ENCODE measurements at regions not wholly inside any gene's neighbourhood (a gene's known extent, or its start where the extent isn't known, plus 50 kb on each side); places are given as distances from the start of the nearest gene placed in this dataset.

- H3K4me3 ChIP-seq (ENCODE audit: low read depth, low read length) = no peak overlapping the region
- DNase-seq (ENCODE audit: low read depth) = no peak
- TF ChIP-seq, protein P1, sequence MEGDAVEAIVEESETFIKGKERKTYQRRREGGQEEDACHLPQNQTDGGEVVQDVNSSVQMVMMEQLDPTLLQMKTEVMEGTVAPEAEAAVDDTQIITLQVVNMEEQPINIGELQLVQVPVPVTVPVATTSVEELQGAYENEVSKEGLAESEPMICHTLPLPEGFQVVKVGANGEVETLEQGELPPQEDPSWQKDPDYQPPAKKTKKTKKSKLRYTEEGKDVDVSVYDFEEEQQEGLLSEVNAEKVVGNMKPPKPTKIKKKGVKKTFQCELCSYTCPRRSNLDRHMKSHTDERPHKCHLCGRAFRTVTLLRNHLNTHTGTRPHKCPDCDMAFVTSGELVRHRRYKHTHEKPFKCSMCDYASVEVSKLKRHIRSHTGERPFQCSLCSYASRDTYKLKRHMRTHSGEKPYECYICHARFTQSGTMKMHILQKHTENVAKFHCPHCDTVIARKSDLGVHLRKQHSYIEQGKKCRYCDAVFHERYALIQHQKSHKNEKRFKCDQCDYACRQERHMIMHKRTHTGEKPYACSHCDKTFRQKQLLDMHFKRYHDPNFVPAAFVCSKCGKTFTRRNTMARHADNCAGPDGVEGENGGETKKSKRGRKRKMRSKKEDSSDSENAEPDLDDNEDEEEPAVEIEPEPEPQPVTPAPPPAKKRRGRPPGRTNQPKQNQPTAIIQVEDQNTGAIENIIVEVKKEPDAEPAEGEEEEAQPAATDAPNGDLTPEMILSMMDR (IDR thresholded peaks at IDR 0.05; ENCODE audit: low read depth, low read length, missing control alignments) = no peak
- in situ Hi-C loops (cut with HindIII; ENCODE audit: low sequenced_read_pairs) = no loop called here
Observed at GRCh38 chr4:24137671-24138601, 248.1 kb upstream of the PPARGC1A start.

DNA sequence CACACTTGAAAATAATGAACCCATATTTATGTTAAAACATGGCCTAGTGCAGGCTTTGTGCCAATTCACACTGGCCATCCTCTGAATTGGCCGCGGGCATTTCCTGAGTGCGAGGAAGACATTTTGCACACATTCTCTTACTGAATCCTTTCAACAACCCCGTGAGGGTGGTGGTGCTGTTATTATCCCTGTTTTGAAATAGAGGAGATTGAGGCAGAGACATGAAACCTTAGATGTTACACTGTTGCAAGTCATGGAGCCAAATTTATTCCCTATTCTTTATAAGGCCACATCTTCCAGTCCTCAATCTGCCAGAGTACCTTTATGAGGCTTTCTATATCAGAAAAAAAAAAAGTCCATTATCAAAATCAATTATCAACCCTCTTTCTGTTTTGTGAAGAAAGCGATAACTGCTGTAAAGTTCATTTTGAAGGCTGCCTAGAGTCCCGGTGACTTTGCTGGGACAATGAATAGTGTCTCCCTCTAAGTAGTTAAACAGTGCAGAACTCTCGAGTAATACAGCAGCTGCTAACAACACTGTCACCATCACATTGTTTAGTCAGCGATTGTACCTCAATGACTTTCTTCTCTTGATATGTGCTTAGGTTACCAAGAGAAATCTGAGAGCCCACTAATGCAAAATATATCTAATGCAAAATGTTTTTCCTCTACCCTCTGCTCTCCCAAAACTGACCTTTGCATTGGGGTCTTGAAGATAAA is 242.3 kb upstream of the PPARGC1A start:
- TF ChIP-seq, protein P1 (IDR thresholded peaks at IDR 0.05; ENCODE audit: low read depth, low read length, missing control alignments) = no peak
- in situ Hi-C loops (cut with HindIII; ENCODE audit: low sequenced_read_pairs) = no loop called here
- no peak overlapping the region for H3K4me3 ChIP-seq (ENCODE audit: low read depth, low read length)
- DNase-seq (ENCODE audit: low read depth) = no peak

DNA sequence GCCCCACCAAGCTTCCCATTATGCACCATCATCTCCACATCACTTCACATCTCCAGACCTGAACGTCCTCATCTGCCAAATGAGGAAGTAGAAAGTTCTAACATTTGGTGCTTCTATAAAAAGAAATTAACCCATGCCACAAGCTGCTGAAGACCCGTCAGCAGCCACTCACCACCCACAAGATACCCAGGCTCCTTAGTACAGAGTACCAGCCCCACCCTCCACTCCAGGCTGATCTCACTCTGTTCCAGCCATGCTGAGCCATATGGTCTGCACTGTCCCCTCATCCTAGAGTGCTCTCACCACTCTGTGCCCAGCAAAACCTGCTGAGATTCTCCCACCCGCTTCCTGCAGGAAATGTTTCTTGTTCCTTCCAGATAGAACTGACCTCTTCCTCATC is 240.8 kb upstream of the PPARGC1A start:
- TF ChIP-seq, protein P1 (IDR thresholded peaks at IDR 0.05; ENCODE audit: low read depth, low read length, missing control alignments) = no peak
- no peak for DNase-seq (ENCODE audit: low read depth)
- no peak overlapping the region for H3K4me3 ChIP-seq (ENCODE audit: low read depth, low read length)
- in situ Hi-C loops (cut with HindIII; ENCODE audit: low sequenced_read_pairs) = no loop called here

- H3K4me3 ChIP-seq (ENCODE audit: low read depth, low read length) = no peak overlapping the region
- in situ Hi-C loops (cut with HindIII; ENCODE audit: low sequenced_read_pairs) = no loop called here
- TF ChIP-seq, protein P1 (IDR thresholded peaks at IDR 0.05; ENCODE audit: low read depth, low read length, missing control alignments) = no peak
- no peak for DNase-seq (ENCODE audit: low read depth)
Observed at GRCh38 chr4:24126776-24127175, 236.9 kb upstream of the PPARGC1A start.

DNA sequence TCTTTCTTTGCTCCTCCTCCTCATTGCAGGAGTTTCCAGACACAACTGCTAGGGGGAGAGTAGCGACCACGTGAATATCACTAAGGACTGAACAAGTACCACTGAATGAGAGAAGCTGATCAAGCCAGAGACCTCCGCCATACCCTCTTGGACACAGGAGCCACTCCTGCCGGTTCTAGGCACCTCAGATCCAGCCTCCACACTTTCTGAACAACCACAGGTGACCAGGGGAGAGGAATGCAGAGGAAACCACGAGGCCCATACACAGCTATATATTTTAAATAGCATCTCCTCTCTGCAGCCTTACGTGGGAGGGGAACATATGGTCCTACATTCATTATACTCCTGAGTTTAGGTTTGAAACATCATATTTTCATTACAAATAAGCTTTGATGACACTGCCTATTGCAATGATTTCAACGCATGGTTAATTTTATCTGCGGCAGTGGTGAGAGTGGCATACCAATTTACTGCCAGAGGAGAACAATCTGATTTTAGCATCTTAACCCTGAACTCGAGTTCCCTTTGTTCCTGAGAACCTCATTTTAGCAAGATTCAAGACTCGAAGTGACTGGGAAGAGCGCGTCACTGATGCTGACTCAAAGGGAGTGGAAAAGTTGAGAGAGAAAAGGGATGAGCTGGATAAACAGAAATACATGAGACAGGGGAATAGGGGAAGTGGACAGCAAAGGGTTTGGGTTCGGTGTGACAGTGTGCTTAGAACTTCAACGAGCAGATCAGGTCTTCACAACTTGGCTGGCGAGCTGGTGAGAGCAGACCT is 231.7 kb upstream of the PPARGC1A start:
- TF ChIP-seq, protein P1 (IDR thresholded peaks at IDR 0.05; ENCODE audit: low read depth, low read length, missing control alignments) = no peak
- in situ Hi-C loops (cut with HindIII; ENCODE audit: low sequenced_read_pairs) = no loop called here
- no peak for DNase-seq (ENCODE audit: low read depth)

GRCh38 chr4:24117975-24118374 is 228.1 kb upstream of the PPARGC1A start:
- H3K4me3 ChIP-seq (ENCODE audit: low read depth, low read length) = no peak overlapping the region
- in situ Hi-C loops (cut with HindIII; ENCODE audit: low sequenced_read_pairs) = no loop called here
- DNase-seq (ENCODE audit: low read depth) = no peak
- TF ChIP-seq, protein P1 (IDR thresholded peaks at IDR 0.05; ENCODE audit: low read depth, low read length, missing control alignments) = no peak

More for the DNA sequence above, 231.7 kb upstream of the PPARGC1A start:
- no peak overlapping the region for H3K4me3 ChIP-seq (ENCODE audit: low read depth, low read length)
